Parathyroid adenoma (tissue), 2 donors: ENCODE measurements at regions not wholly inside any gene's neighbourhood (a gene's known extent, or its start where the extent isn't known, plus 50 kb on each side); places are given as distances from the start of the nearest gene placed in this dataset.
"Not testable (repeated sequence)": the region's sequence is repeated elsewhere in the genome, so short reads cannot be mapped to it uniquely, and the experiment has no call there.

ENCODE experiments used
- H2AFZ ChIP-seq: fragments of 300-600 bp; sonication (generic); one replicate; pipeline ENCODE4 v1.7.0; 2017; ENCODE audit warnings: antibody characterized with exemption, mild to moderate bottlenecking
- H3K27ac ChIP-seq: fragments of 300-600 bp; sonication (generic); one replicate; pipeline ENCODE4 v1.7.0; 2017
- H3K27me3 ChIP-seq: fragments of 300-600 bp; sonication (generic); one replicate; pipeline ENCODE4 v1.7.0; 2017; ENCODE audit warnings: low read length; ENCODE audit not compliant: control insufficient read depth, insufficient read depth
- H3K36me3 ChIP-seq: fragments of 300-600 bp; sonication (generic); one replicate; pipeline ENCODE4 v1.7.0; 2017; ENCODE audit warnings: low read length; ENCODE audit not compliant: control insufficient read depth, insufficient read depth
- H3K4me1 ChIP-seq: fragments of 300-600 bp; sonication (generic); one replicate; pipeline ENCODE4 v1.7.0; 2017; ENCODE audit warnings: control low read depth
- H3K4me2 ChIP-seq: fragments of 300-600 bp; sonication (generic); one replicate; pipeline ENCODE4 v1.7.0; 2017; ENCODE audit warnings: low read length
- H3K4me3 ChIP-seq: fragments of 300-600 bp; sonication (generic); one replicate; pipeline ENCODE4 v1.7.0; 2017; ENCODE audit warnings: low read depth, low read length
- H3K79me2 ChIP-seq: fragments of 300-600 bp; sonication (generic); one replicate; pipeline ENCODE4 v1.7.0; 2017; ENCODE audit warnings: control low read depth
- H3K9ac ChIP-seq: fragments of 300-600 bp; sonication (generic); one replicate; pipeline ENCODE4 v1.7.0; 2017; ENCODE audit warnings: mild to moderate bottlenecking
- H3K9me3 ChIP-seq: fragments of 300-600 bp; sonication (generic); one replicate; pipeline ENCODE4 v1.7.0; 2017; ENCODE audit warnings: low read length; ENCODE audit not compliant: control insufficient read depth
- TF ChIP-seq, protein P1 (sequence below): fragments of 300-600 bp; sonication (generic); IDR thresholded peaks from one replicate; pipeline ENCODE4 v1.7.0; 2017; ENCODE audit warnings: antibody characterized with exemption, mild to moderate bottlenecking
- donor health status: primary hyperparathyroidism.

DNA sequence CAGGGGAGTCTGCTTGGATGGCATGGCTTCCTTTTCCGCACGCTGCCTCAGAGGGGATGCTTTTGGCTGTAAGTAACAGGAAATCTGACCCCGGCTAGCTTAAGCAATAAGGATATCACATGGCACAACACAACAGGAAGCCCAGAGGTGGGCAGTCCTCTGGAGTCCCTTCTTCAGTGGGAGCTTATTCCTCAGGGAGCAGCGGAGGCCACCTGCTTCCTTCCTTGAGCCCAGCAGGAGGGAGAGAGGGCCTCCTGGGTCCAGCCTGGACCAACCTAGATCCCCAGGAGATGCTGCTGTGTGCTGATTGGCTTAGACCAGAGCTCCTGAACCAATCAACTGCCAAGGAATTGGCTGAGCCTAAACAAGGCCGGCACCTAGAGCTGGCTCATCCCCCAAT lies 66.3 kb downstream of the C9orf50 start:
- TF ChIP-seq, protein P1, sequence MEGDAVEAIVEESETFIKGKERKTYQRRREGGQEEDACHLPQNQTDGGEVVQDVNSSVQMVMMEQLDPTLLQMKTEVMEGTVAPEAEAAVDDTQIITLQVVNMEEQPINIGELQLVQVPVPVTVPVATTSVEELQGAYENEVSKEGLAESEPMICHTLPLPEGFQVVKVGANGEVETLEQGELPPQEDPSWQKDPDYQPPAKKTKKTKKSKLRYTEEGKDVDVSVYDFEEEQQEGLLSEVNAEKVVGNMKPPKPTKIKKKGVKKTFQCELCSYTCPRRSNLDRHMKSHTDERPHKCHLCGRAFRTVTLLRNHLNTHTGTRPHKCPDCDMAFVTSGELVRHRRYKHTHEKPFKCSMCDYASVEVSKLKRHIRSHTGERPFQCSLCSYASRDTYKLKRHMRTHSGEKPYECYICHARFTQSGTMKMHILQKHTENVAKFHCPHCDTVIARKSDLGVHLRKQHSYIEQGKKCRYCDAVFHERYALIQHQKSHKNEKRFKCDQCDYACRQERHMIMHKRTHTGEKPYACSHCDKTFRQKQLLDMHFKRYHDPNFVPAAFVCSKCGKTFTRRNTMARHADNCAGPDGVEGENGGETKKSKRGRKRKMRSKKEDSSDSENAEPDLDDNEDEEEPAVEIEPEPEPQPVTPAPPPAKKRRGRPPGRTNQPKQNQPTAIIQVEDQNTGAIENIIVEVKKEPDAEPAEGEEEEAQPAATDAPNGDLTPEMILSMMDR: no peak
- Histone ChIP-seq H3K36me3 (no peaks in the 10 kb centered on the region), H3K27me3 (no peaks in the 10 kb centered on the region), H3K27ac (no peak overlapping the region), H2AFZ (no peak overlapping the region), H3K4me3 (no peak overlapping the region), H3K9me3 (no peaks in the 10 kb centered on the region), H3K79me2 (no peaks in the 10 kb centered on the region), H3K9ac (no peak overlapping the region), H3K4me1 (peaks cover 10% of the 10 kb centered on the region), H3K4me2 (no peak overlapping the region)

DNA sequence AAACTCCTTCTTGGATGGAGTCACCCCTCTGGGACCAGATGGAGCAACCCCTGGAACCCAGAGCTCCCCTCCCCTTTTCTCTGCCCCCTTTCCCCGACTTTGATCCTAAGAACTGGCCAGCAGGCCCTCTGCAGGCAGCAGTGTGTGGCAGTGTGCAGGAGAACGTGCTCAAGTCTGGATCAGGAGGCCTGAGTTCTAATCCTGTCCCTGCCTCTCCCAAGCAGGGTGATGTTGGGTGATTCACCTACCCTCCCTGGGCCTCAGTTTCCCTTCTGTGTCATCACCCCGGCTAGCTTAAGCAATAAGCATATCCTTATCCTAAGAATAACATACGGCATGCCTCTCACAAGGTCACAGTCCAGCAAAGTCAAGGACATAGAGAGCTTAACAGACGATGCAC lies 67.6 kb downstream of the C9orf50 start:
- no peak overlapping the region for H3K27ac ChIP-seq
- H3K4me1 ChIP-seq: peaks cover 10% of the 10 kb centered on the region
- no peaks in the 10 kb centered on the region for H3K36me3 ChIP-seq
- no peak overlapping the region for H3K4me3 ChIP-seq
- H3K27me3 ChIP-seq: no peaks in the 10 kb centered on the region
- H3K4me2 ChIP-seq: no peak overlapping the region
- no peak overlapping the region for H3K9ac ChIP-seq
- H3K79me2 ChIP-seq: no peaks in the 10 kb centered on the region
- TF ChIP-seq, protein P1: no peak
- no peak overlapping the region for H2AFZ ChIP-seq
- no peaks in the 10 kb centered on the region for H3K9me3 ChIP-seq

DNA sequence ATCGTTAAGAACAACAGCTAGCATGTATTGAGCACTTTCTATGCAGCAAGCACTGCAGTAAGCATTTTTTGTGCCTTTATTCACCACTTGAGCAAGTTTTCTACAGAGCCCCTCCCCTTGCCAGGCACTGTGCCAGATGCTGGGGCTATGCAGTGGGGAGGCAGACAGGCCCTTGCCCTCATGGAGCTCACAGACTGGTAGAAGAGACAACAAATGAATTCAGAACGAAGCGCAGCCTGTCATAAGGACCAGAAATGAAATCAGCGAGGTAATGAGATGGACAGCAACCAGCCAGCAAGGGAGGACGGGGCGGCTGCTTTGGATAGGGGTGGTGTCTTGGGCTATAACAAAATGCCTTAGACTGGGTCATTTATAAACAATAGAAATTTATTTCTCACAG lies 68.8 kb downstream of the C9orf50 start:
- no peaks in the 10 kb centered on the region for H3K79me2 ChIP-seq
- no peak overlapping the region for H3K4me3 ChIP-seq
- peaks cover 7% of the 10 kb centered on the region for H3K4me1 ChIP-seq
- H3K9me3 ChIP-seq: no peaks in the 10 kb centered on the region
- no peaks in the 10 kb centered on the region for H3K27me3 ChIP-seq
- H3K4me2 ChIP-seq: no peak overlapping the region
- no peaks in the 10 kb centered on the region for H3K36me3 ChIP-seq
- no peak overlapping the region for H2AFZ ChIP-seq
- no peak overlapping the region for H3K27ac ChIP-seq
- TF ChIP-seq, protein P1: no peak
- H3K9ac ChIP-seq: no peak overlapping the region

DNA sequence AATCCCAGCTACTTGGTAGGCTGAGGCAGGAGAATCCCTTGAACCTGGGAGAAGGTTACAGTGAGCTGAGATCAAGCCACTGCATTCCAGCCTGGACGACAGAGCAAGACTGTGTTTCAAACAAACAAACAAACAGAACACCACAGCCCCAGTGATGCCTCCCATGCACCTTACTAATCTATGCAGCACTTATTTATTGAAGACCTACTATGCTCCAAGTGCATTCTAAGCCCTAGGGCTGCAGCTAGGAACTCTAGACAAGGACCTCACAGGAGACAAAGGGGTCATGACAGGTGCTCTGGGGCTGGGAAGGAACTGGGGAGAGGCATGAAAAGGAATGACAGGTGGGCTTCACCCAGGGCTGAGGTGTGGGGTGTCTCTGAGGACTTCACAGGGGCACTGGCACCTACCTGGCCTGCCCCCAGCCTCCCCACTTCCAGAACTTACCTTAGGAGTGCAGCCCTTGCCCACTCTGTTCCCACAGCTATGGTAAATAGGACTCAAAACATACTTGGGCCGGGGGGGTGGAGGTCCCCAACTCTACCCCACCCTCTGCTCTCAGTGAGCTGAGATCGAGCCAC lies 69.4 kb downstream of the C9orf50 start:
- Histone ChIP-seq H3K4me3 (no peak overlapping the region), H3K9me3 (no peaks in the 10 kb centered on the region), H3K27me3 (no peaks in the 10 kb centered on the region), H3K27ac (no peak overlapping the region), H3K4me1 (peaks cover 6% of the 10 kb centered on the region), H3K9ac (no peak overlapping the region), H3K4me2 (no peak overlapping the region), H3K79me2 (no peaks in the 10 kb centered on the region), H2AFZ (no peak overlapping the region), H3K36me3 (no peaks in the 10 kb centered on the region)
- TF ChIP-seq, protein P1: no peak

DNA sequence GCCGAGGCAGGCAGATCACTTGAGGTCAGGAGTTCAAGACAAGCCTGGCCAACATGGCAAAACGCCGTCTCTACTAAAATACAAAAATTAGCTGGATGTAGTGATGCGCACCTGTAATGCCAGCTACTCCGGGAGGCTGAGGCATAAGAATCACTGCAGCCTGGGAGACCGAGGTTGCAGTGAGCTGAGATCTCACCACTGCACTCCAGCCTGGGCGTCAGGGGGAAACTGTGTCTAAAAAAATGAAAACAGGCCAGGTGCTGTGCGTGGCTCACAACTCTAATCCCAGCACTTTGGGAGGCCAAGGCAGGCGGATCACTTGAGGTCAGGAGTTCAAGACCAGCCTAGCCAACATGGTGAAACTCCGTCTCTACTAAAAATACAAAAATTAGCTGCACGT lies 69.9 kb downstream of the C9orf50 start:
- H3K4me2 ChIP-seq, H3K9ac ChIP-seq, H3K4me3 ChIP-seq, H3K4me1 ChIP-seq, H3K36me3 ChIP-seq, H3K27me3 ChIP-seq, H3K9me3 ChIP-seq, H2AFZ ChIP-seq, H3K79me2 ChIP-seq, H3K27ac ChIP-seq: not testable (repeated sequence)
